ENCODE measurements at regions not wholly inside any gene's neighbourhood (a gene's known extent, or its start where the extent isn't known, plus 50 kb on each side); places are given as distances from the start of the nearest gene placed in this dataset.

- Histone ChIP-seq H3K4me1 (no peaks in the 10 kb centered on the region), H3K27me3 (no peaks in the 10 kb centered on the region), H3K27ac (no peak overlapping the region), H3K9me3 (no peaks in the 10 kb centered on the region), H3K9ac (ENCODE audit: low read depth in 2 of 2, low read length in 2 of 2) (no peak overlapping the region), H3K36me3 (no peaks in the 10 kb centered on the region), H3K4me3 (no peak overlapping the region)
- no peak for DNase-seq
- intact Hi-C loops (cut with DNase I) = no loop called here
- no peak for TF ChIP-seq CTCF (IDR thresholded peaks at IDR 0.05)
These were observed 246.9 kb downstream of the ACKR3 start for GRCh38 chr2:236816197-236817170.

- Histone ChIP-seq H3K36me3 (no peaks in the 10 kb centered on the region), H3K4me3 (no peak overlapping the region), H3K27me3 (no peaks in the 10 kb centered on the region), H3K9me3 (no peaks in the 10 kb centered on the region), H3K4me1 (no peaks in the 10 kb centered on the region), H3K27ac (no peak overlapping the region), H3K9ac (ENCODE audit: low read depth in 2 of 2, low read length in 2 of 2) (no peak overlapping the region)
- TF ChIP-seq CTCF (IDR thresholded peaks at IDR 0.05) = no peak
- DNase-seq = no peak
- intact Hi-C loops (cut with DNase I) = no loop called here
These were observed 248.8 kb downstream of the ACKR3 start for GRCh38 chr2:236818281-236819045.

- Histone ChIP-seq H3K27ac (no peak overlapping the region), H3K9ac (ENCODE audit: low read depth in 2 of 2, low read length in 2 of 2) (no peak overlapping the region), H3K4me3 (no peak overlapping the region), H3K27me3 (no peaks in the 10 kb centered on the region), H3K9me3 (no peaks in the 10 kb centered on the region), H3K4me1 (no peaks in the 10 kb centered on the region), H3K36me3 (no peaks in the 10 kb centered on the region)
- TF ChIP-seq CTCF (IDR thresholded peaks at IDR 0.05) = no peak
- intact Hi-C loops (cut with DNase I) = no loop called here
- no peak for DNase-seq
These were observed 249.8 kb downstream of the ACKR3 start for GRCh38 chr2:236819275-236820002.

- H3K27ac ChIP-seq = no peak overlapping the region
- intact Hi-C loops (cut with DNase I) = no loop called here
- DNase-seq = no peak
- no peaks in the 10 kb centered on the region for H3K4me1 ChIP-seq
- H3K36me3 ChIP-seq = no peaks in the 10 kb centered on the region
- no peak for TF ChIP-seq CTCF (IDR thresholded peaks at IDR 0.05)
- no peaks in the 10 kb centered on the region for H3K27me3 ChIP-seq
- H3K4me3 ChIP-seq = no peak overlapping the region
- no peak overlapping the region for H3K9ac ChIP-seq (ENCODE audit: low read depth in 2 of 2, low read length in 2 of 2)
- no peaks in the 10 kb centered on the region for H3K9me3 ChIP-seq
These were observed 251.2 kb downstream of the ACKR3 start for GRCh38 chr2:236820763-236821344.
